ENCODE measurements at regions not wholly inside any gene's neighbourhood (a gene's known extent, or its start where the extent isn't known, plus 50 kb on each side); places are given as distances from the start of the nearest gene placed in this dataset.

GRCh38 chr4:12041828-12042227 lies 613.1 kb upstream of the HS3ST1 start:
- TF ChIP-seq PBX3 (IDR thresholded peaks at IDR 0.05) (no peak), RARB (CRISPR knock-in tag; IDR thresholded peaks at IDR 0.05) (no peak), E2F6 (IDR thresholded peaks at IDR 0.05; ENCODE audit: borderline replicate concordance, low read depth) (no peak), RCOR1 (IDR thresholded peaks at IDR 0.05; ENCODE audit: low read depth, low read length) (no peak), POLR2A (IDR thresholded peaks at IDR 0.05; ENCODE audit: low read length) (no peak), RAD21 (conservative IDR thresholded peaks at IDR 0.05 in 1 of 2, IDR thresholded peaks at IDR 0.05 in 1 of 2) (no peak)
- Histone ChIP-seq H3K4me2 (no peak overlapping the region), H3K4me1 (no peaks in the 10 kb centered on the region), H3K9me3 (no peaks in the 10 kb centered on the region), H3K4me3 (no peak overlapping the region), H3K27ac (no peak overlapping the region)
- CTCF ChIA-PET: no interaction called here
- no peak for ATAC-seq
- POLR2A ChIA-PET: no interaction called here
- FAIRE-seq: no peak
- 30% methylated on average over 2 of the region's 2 CpGs for WGBS (ENCODE audit: missing lambda C conversion rate)
- DNase-seq (ENCODE audit: low read depth in 1 of 2, low spot score in 1 of 2): no peak

GRCh38 chr4:12036450-12036849 lies 607.8 kb upstream of the HS3ST1 start:
- H3K9me3 ChIP-seq: no peaks in the 10 kb centered on the region
- FAIRE-seq: no peak
- H3K4me1 ChIP-seq: no peaks in the 10 kb centered on the region
- H3K4me2 ChIP-seq: no peak overlapping the region
- WGBS (ENCODE audit: missing lambda C conversion rate): 5% methylated on average over 3 of the region's 3 CpGs
- no peak overlapping the region for H3K27ac ChIP-seq
- ChIA-PET POLR2A (no interaction called here), CTCF (no interaction called here)
- TF ChIP-seq GATA3 (IDR thresholded peaks at IDR 0.05; ENCODE audit: borderline replicate concordance): no peak
- TF ChIP-seq TFCP2L1 (CRISPR knock-in tag; IDR thresholded peaks at IDR 0.05): no peak
- TF ChIP-seq NR3C1 (IDR thresholded peaks at IDR 0.05): no peak
- no peak for TF ChIP-seq HOXB13 (CRISPR knock-in tag; IDR thresholded peaks at IDR 0.05; ENCODE audit: low read depth)
- no peak for TF ChIP-seq MAX (IDR thresholded peaks at IDR 0.05)
- TF ChIP-seq TP53 (CRISPR knock-in tag; IDR thresholded peaks at IDR 0.05): no peak
- no peak for TF ChIP-seq CHD2 (IDR thresholded peaks at IDR 0.05; ENCODE audit: low read length, partially characterized antibody)
- TF ChIP-seq RARB (CRISPR knock-in tag; IDR thresholded peaks at IDR 0.05): no peak
- TF ChIP-seq ESRRA (IDR thresholded peaks at IDR 0.05; ENCODE audit: borderline replicate concordance, low read length): no peak
- no peak overlapping the region for H3K4me3 ChIP-seq
- no peak for DNase-seq (ENCODE audit: low read depth in 1 of 2, low spot score in 1 of 2)
- ATAC-seq: no peak

- FAIRE-seq: no peak
- no peaks in the 10 kb centered on the region for H3K9me3 ChIP-seq
- 16% methylated on average over 5 of the region's 5 CpGs for WGBS (ENCODE audit: missing lambda C conversion rate)
Measured at GRCh38 chr4:12028258-12028657, 599.6 kb upstream of the HS3ST1 start.

GRCh38 chr4:12022409-12022808 lies 593.7 kb upstream of the HS3ST1 start:
- Histone ChIP-seq H3K4me1 (no peaks in the 10 kb centered on the region), H3K9me3 (no peaks in the 10 kb centered on the region), H3K27ac (no peak overlapping the region), H3K4me2 (no peak overlapping the region), H3K4me3 (no peak overlapping the region)
- ATAC-seq: no peak
- TF ChIP-seq ATOH8 (CRISPR knock-in tag; IDR thresholded peaks at IDR 0.05; ENCODE audit: low read depth) (no peak), MAFK (IDR thresholded peaks at IDR 0.05; ENCODE audit: partially characterized antibody) (peak; percentile 8), ZNF302 (CRISPR knock-in tag; IDR thresholded peaks at IDR 0.05) (no peak)
- POLR2A ChIA-PET: no interaction called here
- CTCF ChIA-PET: no interaction called here
- no peak for FAIRE-seq
- WGBS (ENCODE audit: missing lambda C conversion rate): 19% methylated on average over 2 of the region's 2 CpGs
- no peak for DNase-seq (ENCODE audit: low read depth in 1 of 2, low spot score in 1 of 2)

More at GRCh38 chr4:12028258-12028657, 599.6 kb upstream of the HS3ST1 start:
- DNase-seq (ENCODE audit: low read depth in 1 of 2, low spot score in 1 of 2) (no peak), ATAC-seq (no peak)
- H3K27ac ChIP-seq: no peak overlapping the region
- ChIA-PET POLR2A (no interaction called here), CTCF (no interaction called here)
- no peaks in the 10 kb centered on the region for H3K4me1 ChIP-seq
- H3K4me2 ChIP-seq: no peak overlapping the region
- no peak for TF ChIP-seq HOXA7 (CRISPR knock-in tag; IDR thresholded peaks at IDR 0.05)
- TF ChIP-seq POLR2A (IDR thresholded peaks at IDR 0.05; ENCODE audit: low read length): no peak
- no peak for TF ChIP-seq HOXB5 (CRISPR knock-in tag; IDR thresholded peaks at IDR 0.05)
- TF ChIP-seq HMGXB4 (CRISPR knock-in tag; IDR thresholded peaks at IDR 0.05; ENCODE audit: borderline replicate concordance): no peak
- TF ChIP-seq SREBF2 (IDR thresholded peaks at IDR 0.05): no peak
- H3K4me3 ChIP-seq: no peak overlapping the region
